ENCODE measurements at regions not wholly inside any gene's neighbourhood (a gene's known extent, or its start where the extent isn't known, plus 50 kb on each side); places are given as distances from the start of the nearest gene placed in this dataset.

GRCh38 chr2:8239531-8240088, 442.2 kb upstream of the ID2 start:
- Histone ChIP-seq H3F3A (ENCODE audit: low read depth) (no peaks in the 10 kb centered on the region), H3K36me3 (ENCODE audit: insufficient read depth, low read length) (no peaks in the 10 kb centered on the region), H4K20me1 (ENCODE audit: insufficient read depth, low read length, poor library complexity, severe bottlenecking) (no peaks in the 10 kb centered on the region), H3K79me2 (ENCODE audit: insufficient read depth, low read length) (no peaks in the 10 kb centered on the region), H3K9me3 (ENCODE audit: insufficient read depth, low read depth, low read length) (0 out of 2 replicates have a peak, but pooled peaks cover 5% of the 10 kb centered on the region), H3K4me2 (ENCODE audit: low read depth, low read length, poor library complexity, severe bottlenecking) (no peak overlapping the region), H3K9ac (ENCODE audit: low read depth, low read length, poor library complexity, severe bottlenecking) (no peak overlapping the region), H3K9me2 (replicated peaks; ENCODE audit: low read depth, low read length) (no peaks in the 10 kb centered on the region), H3K4me3 (ENCODE audit: low read length, poor library complexity, severe bottlenecking) (no peak overlapping the region), H2AFZ (ENCODE audit: low read length) (no peak overlapping the region), H3K4me1 (ENCODE audit: insufficient read depth, low read length, poor library complexity, severe bottlenecking) (peaks cover 10% of the 10 kb centered on the region), H3K27me3 (ENCODE audit: insufficient read depth, low read length, poor library complexity, severe bottlenecking) (no peaks in the 10 kb centered on the region)
- TF ChIP-seq CTCF (conservative IDR thresholded peaks at IDR 0.05; ENCODE audit: low read length), result no peak
- TF ChIP-seq EZH2phosphoT487 (IDR thresholded peaks at IDR 0.05; ENCODE audit: borderline replicate concordance), result no peak

GRCh38 chr2:8241317-8241716, 440.5 kb upstream of the ID2 start:
- no peak for TF ChIP-seq EZH2phosphoT487 (IDR thresholded peaks at IDR 0.05; ENCODE audit: borderline replicate concordance)
- TF ChIP-seq CTCF (conservative IDR thresholded peaks at IDR 0.05; ENCODE audit: low read length), result no peak
- H2AFZ ChIP-seq (ENCODE audit: low read length), result no peak overlapping the region
- no peak overlapping the region for H3K4me2 ChIP-seq (ENCODE audit: low read depth, low read length, poor library complexity, severe bottlenecking)
- H3F3A ChIP-seq (ENCODE audit: low read depth), result no peaks in the 10 kb centered on the region
- H3K9me3 ChIP-seq (ENCODE audit: insufficient read depth, low read depth, low read length), result peaks cover 5% of the 10 kb centered on the region; the same call in 1 of the 2 replicates
- H3K4me1 ChIP-seq (ENCODE audit: insufficient read depth, low read length, poor library complexity, severe bottlenecking), result peaks cover 10% of the 10 kb centered on the region
- H3K4me3 ChIP-seq (ENCODE audit: low read length, poor library complexity, severe bottlenecking), result no peak overlapping the region
- no peaks in the 10 kb centered on the region for H3K79me2 ChIP-seq (ENCODE audit: insufficient read depth, low read length)
- H3K36me3 ChIP-seq (ENCODE audit: insufficient read depth, low read length), result no peaks in the 10 kb centered on the region
- H3K27me3 ChIP-seq (ENCODE audit: insufficient read depth, low read length, poor library complexity, severe bottlenecking), result no peaks in the 10 kb centered on the region
- H4K20me1 ChIP-seq (ENCODE audit: insufficient read depth, low read length, poor library complexity, severe bottlenecking), result no peaks in the 10 kb centered on the region
- no peaks in the 10 kb centered on the region for H3K9me2 ChIP-seq (replicated peaks; ENCODE audit: low read depth, low read length)
- no peak overlapping the region for H3K9ac ChIP-seq (ENCODE audit: low read depth, low read length, poor library complexity, severe bottlenecking)

- Histone ChIP-seq H3K4me3 (ENCODE audit: low read length, poor library complexity, severe bottlenecking) (no peak overlapping the region), H3K4me2 (ENCODE audit: low read depth, low read length, poor library complexity, severe bottlenecking) (no peak overlapping the region)
- no peak for TF ChIP-seq CTCF (conservative IDR thresholded peaks at IDR 0.05; ENCODE audit: low read length)
- no peak for TF ChIP-seq EZH2phosphoT487 (IDR thresholded peaks at IDR 0.05; ENCODE audit: borderline replicate concordance)
These were observed 439.1 kb upstream of the ID2 start for GRCh38 chr2:8242739-8243138.

More at GRCh38 chr2:8242739-8243138, 439.1 kb upstream of the ID2 start:
- peaks cover 5% of the 10 kb centered on the region; the same call in 1 of the 2 replicates for H3K9me3 ChIP-seq (ENCODE audit: insufficient read depth, low read depth, low read length)
- H3F3A ChIP-seq (ENCODE audit: low read depth), result no peaks in the 10 kb centered on the region
- H3K9me2 ChIP-seq (replicated peaks; ENCODE audit: low read depth, low read length), result no peaks in the 10 kb centered on the region
- H3K9ac ChIP-seq (ENCODE audit: low read depth, low read length, poor library complexity, severe bottlenecking), result no peak overlapping the region
- H3K36me3 ChIP-seq (ENCODE audit: insufficient read depth, low read length), result no peaks in the 10 kb centered on the region
- no peaks in the 10 kb centered on the region for H3K79me2 ChIP-seq (ENCODE audit: insufficient read depth, low read length)
- H4K20me1 ChIP-seq (ENCODE audit: insufficient read depth, low read length, poor library complexity, severe bottlenecking), result no peaks in the 10 kb centered on the region
- no peak overlapping the region for H2AFZ ChIP-seq (ENCODE audit: low read length)
- H3K27me3 ChIP-seq (ENCODE audit: insufficient read depth, low read length, poor library complexity, severe bottlenecking), result no peaks in the 10 kb centered on the region
- peaks cover 10% of the 10 kb centered on the region for H3K4me1 ChIP-seq (ENCODE audit: insufficient read depth, low read length, poor library complexity, severe bottlenecking)

All from Loucy (cell line).